AG04449 (cell line): ENCODE measurements at regions not wholly inside any gene's neighbourhood (a gene's known extent, or its start where the extent isn't known, plus 50 kb on each side); places are given as distances from the start of the nearest gene placed in this dataset.
A peak's percentile ranks its signal among the peaks of the same experiment; 100 is the strongest.

Experiments
- CTCF ChIA-PET: fragments of 350-600 bp; formaldehyde crosslinking; extraction: SDS; loops from one replicate; lab custom pipeline; 2021; ENCODE audit warnings: antibody characterized with exemption; lab: Yijun Ruan, JAX
- POLR2A ChIA-PET: fragments of 400-600, 350-600 bp; formaldehyde crosslinking; extraction: SDS; loops from one replicate; lab custom pipeline; 2020; ENCODE audit warnings: antibody characterized with exemption, inconsistent platforms; lab: Yijun Ruan, JAX
- DNase-seq: peaks from one replicate; pipeline ENCODE4 v3.0.0-alpha.2; 2010; ENCODE audit warnings: low read depth, low spot score
- H3K4me3 ChIP-seq: 2 replicates; pipeline ENCODE4 v1.5.1; 2011; ENCODE audit warnings: low read depth, mild to moderate bottlenecking, control low read depth, low read length
- CTCF ChIP-seq: IDR thresholded peaks from one replicate; pipeline ENCODE4 v1.5.1; 2011; ENCODE audit warnings: mild to moderate bottlenecking, moderate library complexity, low read length, control low read depth, inconsistent platforms; ENCODE audit not compliant: insufficient read depth; ENCODE audit errors: missing control alignments

GRCh38 chr12:71021491-71021890 is 101.0 kb upstream of the PTPRR start:
- ChIA-PET CTCF (interaction anchor here (0.8 to 1.1 kb wide), 2 partner anchors 21 to 292 kb away, joined by 3 read pairs; no protein-coding TSS in a partner anchor), POLR2A (no interaction called here)
- no peak for DNase-seq
- no peak for TF ChIP-seq CTCF
- H3K4me3 ChIP-seq: no peak overlapping the region

GRCh38 chr12:71019282-71019831 is 98.8 kb upstream of the PTPRR start:
- TF ChIP-seq CTCF: no peak
- ChIA-PET CTCF (no interaction called here), POLR2A (no interaction called here)
- H3K4me3 ChIP-seq: no peak overlapping the region
- no peak for DNase-seq

- TF ChIP-seq CTCF: no peak
- H3K4me3 ChIP-seq: no peak overlapping the region
- CTCF ChIA-PET: interaction anchor here (1.5 to 1.6 kb wide), 2 partner anchors 286 to 288 kb away, joined by 4 to 9 read pairs; no protein-coding TSS in a partner anchor
- POLR2A ChIA-PET: no interaction called here
- DNase-seq: no peak
Measured at GRCh38 chr12:71018682-71019081, 98.1 kb upstream of the PTPRR start.

GRCh38 chr12:71014180-71014785 is 93.7 kb upstream of the PTPRR start:
- peak; percentile 20 for TF ChIP-seq CTCF
- H3K4me3 ChIP-seq: no peak overlapping the region
- DNase-seq: no peak
- POLR2A ChIA-PET: interaction anchor here (1.0 kb wide), 1 partner anchor 204 kb away, joined by 3 read pairs; no protein-coding TSS in a partner anchor
- CTCF ChIA-PET: interaction anchor here (0.6 to 6.2 kb wide), 17 partner anchors 22 to 423 kb away, joined by 3 to 86 read pairs (median 4); no protein-coding TSS in a partner anchor

GRCh38 chr12:71011261-71011660 is 90.7 kb upstream of the PTPRR start:
- H3K4me3 ChIP-seq: no peak overlapping the region
- no peak for DNase-seq
- ChIA-PET CTCF (interaction anchor here (6.2 kb wide), 1 partner anchor 279 kb away, joined by 86 read pairs; no protein-coding TSS in a partner anchor), POLR2A (no interaction called here)
- no peak for TF ChIP-seq CTCF

GRCh38 chr12:71010143-71010479 is 89.6 kb upstream of the PTPRR start:
- DNase-seq: no peak
- ChIA-PET CTCF (interaction anchor here (3.6 kb wide), 1 partner anchor 277 kb away, joined by 17 read pairs; no protein-coding TSS in a partner anchor), POLR2A (no interaction called here)
- no peak for TF ChIP-seq CTCF
- H3K4me3 ChIP-seq: no peak overlapping the region
